ENCODE measurements at regions not wholly inside any gene's neighbourhood (a gene's known extent, or its start where the extent isn't known, plus 50 kb on each side); places are given as distances from the start of the nearest gene placed in this dataset.

DNA sequence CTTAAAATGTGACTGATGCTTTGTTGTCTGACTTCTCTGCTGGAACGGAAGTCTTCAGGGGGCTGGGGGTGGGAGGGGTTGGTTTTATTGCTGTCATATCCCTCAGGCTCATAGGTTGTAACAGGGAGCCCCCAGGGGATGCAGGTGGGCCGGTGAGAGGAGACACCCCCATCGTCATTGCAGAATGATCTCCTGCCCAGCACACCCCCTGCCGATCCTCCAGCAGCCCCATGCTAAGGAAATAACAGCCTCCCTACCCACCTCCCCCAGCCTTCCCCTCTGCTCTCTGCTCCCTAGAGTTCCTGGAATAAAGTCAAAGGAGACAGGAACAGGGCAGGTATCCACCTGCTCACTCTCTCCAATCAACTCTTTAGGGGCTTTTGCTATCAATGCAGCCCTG is 270.1 kb upstream of the TNRC6C start:
- TF ChIP-seq, protein P1, sequence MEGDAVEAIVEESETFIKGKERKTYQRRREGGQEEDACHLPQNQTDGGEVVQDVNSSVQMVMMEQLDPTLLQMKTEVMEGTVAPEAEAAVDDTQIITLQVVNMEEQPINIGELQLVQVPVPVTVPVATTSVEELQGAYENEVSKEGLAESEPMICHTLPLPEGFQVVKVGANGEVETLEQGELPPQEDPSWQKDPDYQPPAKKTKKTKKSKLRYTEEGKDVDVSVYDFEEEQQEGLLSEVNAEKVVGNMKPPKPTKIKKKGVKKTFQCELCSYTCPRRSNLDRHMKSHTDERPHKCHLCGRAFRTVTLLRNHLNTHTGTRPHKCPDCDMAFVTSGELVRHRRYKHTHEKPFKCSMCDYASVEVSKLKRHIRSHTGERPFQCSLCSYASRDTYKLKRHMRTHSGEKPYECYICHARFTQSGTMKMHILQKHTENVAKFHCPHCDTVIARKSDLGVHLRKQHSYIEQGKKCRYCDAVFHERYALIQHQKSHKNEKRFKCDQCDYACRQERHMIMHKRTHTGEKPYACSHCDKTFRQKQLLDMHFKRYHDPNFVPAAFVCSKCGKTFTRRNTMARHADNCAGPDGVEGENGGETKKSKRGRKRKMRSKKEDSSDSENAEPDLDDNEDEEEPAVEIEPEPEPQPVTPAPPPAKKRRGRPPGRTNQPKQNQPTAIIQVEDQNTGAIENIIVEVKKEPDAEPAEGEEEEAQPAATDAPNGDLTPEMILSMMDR (IDR thresholded peaks at IDR 0.05; ENCODE audit: low read depth, low read length, missing input control): no peak
- no peak for TF ChIP-seq TAF1 (conservative IDR thresholded peaks at IDR 0.05)
- TF ChIP-seq, protein P2, sequence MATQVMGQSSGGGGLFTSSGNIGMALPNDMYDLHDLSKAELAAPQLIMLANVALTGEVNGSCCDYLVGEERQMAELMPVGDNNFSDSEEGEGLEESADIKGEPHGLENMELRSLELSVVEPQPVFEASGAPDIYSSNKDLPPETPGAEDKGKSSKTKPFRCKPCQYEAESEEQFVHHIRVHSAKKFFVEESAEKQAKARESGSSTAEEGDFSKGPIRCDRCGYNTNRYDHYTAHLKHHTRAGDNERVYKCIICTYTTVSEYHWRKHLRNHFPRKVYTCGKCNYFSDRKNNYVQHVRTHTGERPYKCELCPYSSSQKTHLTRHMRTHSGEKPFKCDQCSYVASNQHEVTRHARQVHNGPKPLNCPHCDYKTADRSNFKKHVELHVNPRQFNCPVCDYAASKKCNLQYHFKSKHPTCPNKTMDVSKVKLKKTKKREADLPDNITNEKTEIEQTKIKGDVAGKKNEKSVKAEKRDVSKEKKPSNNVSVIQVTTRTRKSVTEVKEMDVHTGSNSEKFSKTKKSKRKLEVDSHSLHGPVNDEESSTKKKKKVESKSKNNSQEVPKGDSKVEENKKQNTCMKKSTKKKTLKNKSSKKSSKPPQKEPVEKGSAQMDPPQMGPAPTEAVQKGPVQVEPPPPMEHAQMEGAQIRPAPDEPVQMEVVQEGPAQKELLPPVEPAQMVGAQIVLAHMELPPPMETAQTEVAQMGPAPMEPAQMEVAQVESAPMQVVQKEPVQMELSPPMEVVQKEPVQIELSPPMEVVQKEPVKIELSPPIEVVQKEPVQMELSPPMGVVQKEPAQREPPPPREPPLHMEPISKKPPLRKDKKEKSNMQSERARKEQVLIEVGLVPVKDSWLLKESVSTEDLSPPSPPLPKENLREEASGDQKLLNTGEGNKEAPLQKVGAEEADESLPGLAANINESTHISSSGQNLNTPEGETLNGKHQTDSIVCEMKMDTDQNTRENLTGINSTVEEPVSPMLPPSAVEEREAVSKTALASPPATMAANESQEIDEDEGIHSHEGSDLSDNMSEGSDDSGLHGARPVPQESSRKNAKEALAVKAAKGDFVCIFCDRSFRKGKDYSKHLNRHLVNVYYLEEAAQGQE (IDR thresholded peaks at IDR 0.05): no peak

Measured in liver (tissue), 3 donors.